ENCODE measurements at regions not wholly inside any gene's neighbourhood (a gene's known extent, or its start where the extent isn't known, plus 50 kb on each side); places are given as distances from the start of the nearest gene placed in this dataset.

DNA sequence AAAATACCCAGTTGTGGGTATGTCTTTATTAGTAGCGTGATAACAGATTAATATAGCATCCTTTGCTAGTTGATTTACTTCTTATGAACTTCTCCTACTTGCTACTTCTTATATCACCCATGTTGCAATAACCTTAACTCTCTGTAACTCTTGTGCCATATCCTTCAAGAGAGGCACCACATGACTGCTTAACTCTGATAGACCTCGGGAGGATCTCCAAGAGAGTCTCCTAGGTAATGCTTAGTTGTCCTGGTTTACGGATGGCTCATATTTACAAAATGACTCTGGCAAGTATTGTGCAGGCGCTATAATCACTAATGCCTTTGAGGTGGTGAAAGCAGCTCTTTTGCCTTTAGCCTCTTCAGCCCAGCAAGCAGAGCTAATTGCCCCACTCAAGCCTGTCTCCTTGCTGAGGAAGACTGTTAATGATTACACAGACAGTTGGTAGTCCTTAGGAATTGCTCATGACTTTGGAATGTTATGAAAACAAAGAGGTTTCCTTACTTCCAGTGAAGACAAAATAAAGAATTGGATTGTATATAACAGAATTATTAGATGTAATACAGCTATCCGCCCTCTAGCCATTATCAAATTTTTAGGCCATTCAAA, 1305.8 kb downstream of the PCDH7 start:
- Histone ChIP-seq H3K27ac (no peak overlapping the region), H3K4me3 (no peak overlapping the region)
- DNase-seq (ENCODE audit: low spot score) = no peak
- TF ChIP-seq CTCF (IDR thresholded peaks at IDR 0.05) = no peak

DNA sequence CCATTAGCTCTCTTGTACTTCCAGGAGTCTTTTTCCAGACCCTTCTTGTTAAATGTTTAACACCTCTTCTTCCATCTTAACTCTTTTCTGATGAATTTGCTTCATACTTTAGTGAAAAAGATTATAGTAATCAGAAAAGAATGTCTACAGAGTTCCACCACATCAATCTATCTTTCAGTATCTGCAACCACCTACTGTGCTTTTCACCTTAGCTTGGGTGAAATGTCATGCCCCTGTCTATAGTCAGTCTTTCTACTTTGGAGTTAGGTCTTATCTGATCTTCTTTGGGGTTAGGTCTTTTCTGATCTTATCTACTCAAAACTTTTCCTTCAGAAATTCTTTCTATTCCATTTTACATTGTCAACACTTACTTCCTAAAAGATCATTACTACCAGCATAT, 1310.2 kb downstream of the PCDH7 start:
- no peak overlapping the region for H3K4me3 ChIP-seq
- DNase-seq (ENCODE audit: low spot score) = no peak
- no peak for TF ChIP-seq CTCF (IDR thresholded peaks at IDR 0.05)
- H3K27ac ChIP-seq = no peak overlapping the region

GRCh38 chr4:32031026-32031425, 1310.9 kb downstream of the PCDH7 start:
- TF ChIP-seq CTCF (IDR thresholded peaks at IDR 0.05) = no peak
- no peak overlapping the region for H3K4me3 ChIP-seq
- no peak for DNase-seq (ENCODE audit: low spot score)

DNA sequence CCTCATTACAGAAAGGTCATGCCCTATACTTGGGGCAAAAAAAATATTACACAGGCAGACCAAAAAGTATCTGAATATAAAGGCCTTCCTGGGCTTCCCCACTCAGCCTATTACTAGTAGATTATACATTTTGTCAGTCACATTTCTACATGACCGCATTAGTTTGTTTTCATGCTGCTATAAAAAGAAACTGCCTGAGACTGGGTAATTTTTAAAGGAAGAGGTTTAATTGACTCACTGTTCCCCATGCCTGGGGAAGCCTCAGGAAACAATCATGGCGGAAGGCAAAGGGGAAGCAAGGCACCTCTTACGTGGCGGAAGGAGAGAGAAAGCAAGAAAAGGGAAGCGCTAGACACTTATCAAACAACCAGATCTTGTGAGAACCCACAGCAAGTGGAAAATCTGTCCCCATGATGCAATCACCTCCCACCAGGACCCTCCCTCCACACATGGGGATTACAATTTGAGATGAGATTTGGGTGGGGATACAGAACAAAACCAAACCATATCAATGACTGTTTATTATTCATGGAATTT, 1312.0 kb downstream of the PCDH7 start:
- DNase-seq (ENCODE audit: low spot score) = no peak
- no peak overlapping the region for H3K27ac ChIP-seq
- TF ChIP-seq CTCF (IDR thresholded peaks at IDR 0.05) = no peak
- H3K4me3 ChIP-seq = no peak overlapping the region

More at GRCh38 chr4:32031026-32031425, 1310.9 kb downstream of the PCDH7 start:
- no peak overlapping the region for H3K27ac ChIP-seq

- no peak overlapping the region for H3K4me3 ChIP-seq
- no peak for DNase-seq (ENCODE audit: low spot score)
- no peak for TF ChIP-seq CTCF (IDR thresholded peaks at IDR 0.05)
- no peak overlapping the region for H3K27ac ChIP-seq
Measured at GRCh38 chr4:32037399-32037798, 1317.2 kb downstream of the PCDH7 start.

DNA sequence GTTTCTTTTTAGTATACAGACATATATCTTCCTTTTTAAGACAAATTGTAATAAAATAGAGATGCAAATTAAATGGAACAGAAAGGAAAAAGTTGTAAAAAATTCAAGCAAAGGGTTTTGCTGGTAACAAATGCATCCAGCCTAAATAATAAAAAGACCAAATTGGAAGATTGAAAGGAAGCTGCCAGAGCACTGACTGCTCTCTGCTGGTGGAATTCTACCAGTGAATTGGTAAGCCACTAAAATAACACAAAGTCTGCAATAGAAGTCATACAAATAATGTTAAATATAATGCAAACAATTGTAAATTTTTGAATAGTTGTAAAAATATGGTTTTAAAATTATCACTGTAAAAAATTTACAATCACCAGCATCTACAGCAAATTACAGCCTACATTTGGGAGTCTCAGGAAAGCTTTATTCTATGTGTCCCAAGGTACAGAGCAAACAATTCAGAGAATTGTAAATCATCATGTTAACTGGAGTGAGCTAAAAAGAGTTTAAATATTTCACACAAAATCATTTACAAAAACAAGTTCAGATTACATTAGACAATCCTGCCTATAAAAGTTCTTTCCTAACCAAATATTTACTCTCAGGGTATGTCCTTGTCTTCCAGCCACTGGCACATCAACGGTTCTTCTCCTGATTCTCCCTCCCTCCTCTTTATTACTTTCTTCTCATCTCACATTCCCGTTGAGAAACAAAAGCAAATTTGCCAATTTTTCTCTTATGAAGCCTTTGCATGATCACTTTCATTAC, 1322.5 kb downstream of the PCDH7 start:
- no peak for TF ChIP-seq CTCF (IDR thresholded peaks at IDR 0.05)
- no peak for DNase-seq (ENCODE audit: low spot score)
- no peak overlapping the region for H3K27ac ChIP-seq
- no peak overlapping the region for H3K4me3 ChIP-seq

- Histone ChIP-seq H3K4me3 (no peak overlapping the region), H3K27ac (no peak overlapping the region)
- DNase-seq (ENCODE audit: low spot score) = no peak
- TF ChIP-seq CTCF (IDR thresholded peaks at IDR 0.05) = no peak
Measured at GRCh38 chr4:32043248-32043633, 1323.1 kb downstream of the PCDH7 start.
